ENCODE measurements at regions not wholly inside any gene's neighbourhood (a gene's known extent, or its start where the extent isn't known, plus 50 kb on each side); places are given as distances from the start of the nearest gene placed in this dataset.
A peak's percentile ranks its signal among the peaks of the same experiment; 100 is the strongest.

DNA sequence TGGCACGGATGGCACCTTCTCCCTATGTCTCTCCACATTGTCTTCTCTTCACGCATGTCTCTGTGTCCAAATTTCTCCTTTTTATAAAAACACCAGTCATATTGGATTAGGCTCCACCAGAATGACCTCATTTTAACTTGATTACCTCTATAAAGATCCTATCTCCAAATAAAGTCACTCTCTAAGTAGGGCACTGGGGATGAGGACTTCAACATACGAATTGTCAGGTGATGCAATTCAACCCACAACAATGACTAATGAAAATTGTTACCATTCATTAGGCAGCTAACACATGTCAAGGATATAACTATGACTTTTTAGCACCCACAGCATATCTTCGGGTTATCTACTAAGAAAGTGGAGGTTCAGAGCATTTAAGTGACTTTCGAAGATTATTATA is 55.5 kb upstream of the USP47 start:
- H3K27me3 ChIP-seq (ENCODE audit: control insufficient read depth, extremely low read depth, insufficient read depth, low read length): no peaks in the 10 kb centered on the region
- H2AFZ ChIP-seq (ENCODE audit: control insufficient read depth, low read length): no peak overlapping the region
- DNase-seq (ENCODE audit: low read depth, low spot score): no peak
- no peaks in the 10 kb centered on the region for H3K9me3 ChIP-seq (ENCODE audit: control insufficient read depth, low read depth, low read length)
- no peak for FAIRE-seq
- peaks cover 9% of the 10 kb centered on the region for H3K4me1 ChIP-seq (ENCODE audit: control insufficient read depth, extremely low read depth, insufficient read depth, low read length)
- H3K4me2 ChIP-seq (ENCODE audit: control insufficient read depth, extremely low read depth, insufficient read depth, low read depth, low read length): no peak overlapping the region
- H3K36me3 ChIP-seq (ENCODE audit: control insufficient read depth in 2 of 2, extremely low read depth in 1 of 2, insufficient read depth in 2 of 2, low read length in 2 of 2): no peaks in the 10 kb centered on the region
- no peak overlapping the region for H3K9ac ChIP-seq (ENCODE audit: control insufficient read depth, extremely low read depth, insufficient read depth, low read length)
- dilution Hi-C loops (cut with MboI; ENCODE audit: extremely low pct_ligation_motif_present, low sequenced_read_pairs): no loop called here
- no peak overlapping the region for H3K27ac ChIP-seq (ENCODE audit: control insufficient read depth, insufficient read depth, low read length)
- no peaks in the 10 kb centered on the region for H3K9me1 ChIP-seq (ENCODE audit: control insufficient read depth, extremely low read depth, insufficient read depth, low read length)
- TF ChIP-seq, protein P1, sequence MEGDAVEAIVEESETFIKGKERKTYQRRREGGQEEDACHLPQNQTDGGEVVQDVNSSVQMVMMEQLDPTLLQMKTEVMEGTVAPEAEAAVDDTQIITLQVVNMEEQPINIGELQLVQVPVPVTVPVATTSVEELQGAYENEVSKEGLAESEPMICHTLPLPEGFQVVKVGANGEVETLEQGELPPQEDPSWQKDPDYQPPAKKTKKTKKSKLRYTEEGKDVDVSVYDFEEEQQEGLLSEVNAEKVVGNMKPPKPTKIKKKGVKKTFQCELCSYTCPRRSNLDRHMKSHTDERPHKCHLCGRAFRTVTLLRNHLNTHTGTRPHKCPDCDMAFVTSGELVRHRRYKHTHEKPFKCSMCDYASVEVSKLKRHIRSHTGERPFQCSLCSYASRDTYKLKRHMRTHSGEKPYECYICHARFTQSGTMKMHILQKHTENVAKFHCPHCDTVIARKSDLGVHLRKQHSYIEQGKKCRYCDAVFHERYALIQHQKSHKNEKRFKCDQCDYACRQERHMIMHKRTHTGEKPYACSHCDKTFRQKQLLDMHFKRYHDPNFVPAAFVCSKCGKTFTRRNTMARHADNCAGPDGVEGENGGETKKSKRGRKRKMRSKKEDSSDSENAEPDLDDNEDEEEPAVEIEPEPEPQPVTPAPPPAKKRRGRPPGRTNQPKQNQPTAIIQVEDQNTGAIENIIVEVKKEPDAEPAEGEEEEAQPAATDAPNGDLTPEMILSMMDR (optimal IDR thresholded peaks at IDR 0.05 in 1 of 3, IDR thresholded peaks at IDR 0.05 in 1 of 3, conservative IDR thresholded peaks at IDR 0.05 in 1 of 3; ENCODE audit: extremely low read depth in 1 of 3, insufficient read depth in 2 of 3, low read length in 3 of 3): no peak
- TF ChIP-seq EZH2 (IDR thresholded peaks at IDR 0.05; ENCODE audit: low read length): no peak
- H4K20me1 ChIP-seq (ENCODE audit: control insufficient read depth, extremely low read depth, insufficient read depth, low read length): no peaks in the 10 kb centered on the region
- no peak overlapping the region for H3K4me3 ChIP-seq (ENCODE audit: control insufficient read depth in 2 of 3, extremely low read depth in 1 of 3, insufficient read depth in 2 of 3, low read depth in 1 of 3, low read length in 3 of 3)
- no peaks in the 10 kb centered on the region for H3K79me2 ChIP-seq (ENCODE audit: control insufficient read depth, insufficient read depth, low read length)

- no peak for DNase-seq (ENCODE audit: low read depth, low spot score)
- H3K9ac ChIP-seq (ENCODE audit: control insufficient read depth, extremely low read depth, insufficient read depth, low read length): no peak overlapping the region
- no peak overlapping the region for H3K27ac ChIP-seq (ENCODE audit: control insufficient read depth, insufficient read depth, low read length)
- no peaks in the 10 kb centered on the region for H3K9me1 ChIP-seq (ENCODE audit: control insufficient read depth, extremely low read depth, insufficient read depth, low read length)
- H3K4me2 ChIP-seq (ENCODE audit: control insufficient read depth, extremely low read depth, insufficient read depth, low read depth, low read length): peak overlapping the region; percentile 42
- peak overlapping the region; percentile 1 for H2AFZ ChIP-seq (ENCODE audit: control insufficient read depth, low read length)
- no peaks in the 10 kb centered on the region for H4K20me1 ChIP-seq (ENCODE audit: control insufficient read depth, extremely low read depth, insufficient read depth, low read length)
- peaks cover 4% of the 10 kb centered on the region for H3K27me3 ChIP-seq (ENCODE audit: control insufficient read depth, extremely low read depth, insufficient read depth, low read length)
- no peaks in the 10 kb centered on the region for H3K9me3 ChIP-seq (ENCODE audit: control insufficient read depth, low read depth, low read length)
- peaks cover 9% of the 10 kb centered on the region for H3K4me1 ChIP-seq (ENCODE audit: control insufficient read depth, extremely low read depth, insufficient read depth, low read length)
- no peak for TF ChIP-seq EZH2 (IDR thresholded peaks at IDR 0.05; ENCODE audit: low read length)
- TF ChIP-seq, protein P1 (optimal IDR thresholded peaks at IDR 0.05 in 1 of 3, IDR thresholded peaks at IDR 0.05 in 1 of 3, conservative IDR thresholded peaks at IDR 0.05 in 1 of 3; ENCODE audit: extremely low read depth in 1 of 3, insufficient read depth in 2 of 3, low read length in 3 of 3): no peak
- no peak overlapping the region for H3K4me3 ChIP-seq (ENCODE audit: control insufficient read depth in 2 of 3, extremely low read depth in 1 of 3, insufficient read depth in 2 of 3, low read depth in 1 of 3, low read length in 3 of 3)
- no peaks in the 10 kb centered on the region for H3K79me2 ChIP-seq (ENCODE audit: control insufficient read depth, insufficient read depth, low read length)
- no peaks in the 10 kb centered on the region for H3K36me3 ChIP-seq (ENCODE audit: control insufficient read depth in 2 of 2, extremely low read depth in 1 of 2, insufficient read depth in 2 of 2, low read length in 2 of 2)
- FAIRE-seq: peak; percentile 86
- dilution Hi-C loops (cut with MboI; ENCODE audit: extremely low pct_ligation_motif_present, low sequenced_read_pairs): no loop called here
Measured at GRCh38 chr11:11782532-11783110, 59.2 kb upstream of the USP47 start.
